Neural cell (in vitro differentiated cells): ENCODE measurements at regions not wholly inside any gene's neighbourhood (a gene's known extent, or its start where the extent isn't known, plus 50 kb on each side); places are given as distances from the start of the nearest gene placed in this dataset.

ENCODE experiments used
- H2AFZ ChIP-seq: fragments of 200-600, 300-800 bp; sonication (generic), shearing (Covaris generic); 2 replicates; pipeline ENCODE4 v1.6.0; 2014; ENCODE audit warnings: low read depth, mild to moderate bottlenecking, antibody characterized with exemption, low read length, moderate library complexity
- H3F3A ChIP-seq: fragments of 200-600 bp; shearing (Covaris generic); 2 replicates; pipeline ENCODE4 v1.6.1; 2016; ENCODE audit warnings: mild to moderate bottlenecking, moderate library complexity, mixed read lengths, antibody characterized with exemption, low read length; ENCODE audit not compliant: insufficient read depth, poor library complexity, severe bottlenecking
- H3K27ac ChIP-seq: fragments of 200-600, 300-800 bp; sonication (generic), shearing (Covaris generic); 2 replicates; pipeline ENCODE4 v1.5.1; 2014; ENCODE audit warnings: mild to moderate bottlenecking, low read length, moderate library complexity
- H3K27me3 ChIP-seq: fragments of 300-800, 200-600 bp; sonication (generic), shearing (Covaris generic); 2 replicates; pipeline ENCODE4 v1.6.0; 2014; ENCODE audit warnings: mild to moderate bottlenecking, low read depth, low read length, moderate library complexity; ENCODE audit not compliant: insufficient read depth
- H3K36me3 ChIP-seq: fragments of 300-800, 200-600 bp; sonication (generic), shearing (Covaris generic); 2 replicates; pipeline ENCODE4 v1.5.1; 2014; ENCODE audit warnings: mild to moderate bottlenecking, antibody characterized with exemption, low read length, moderate library complexity; ENCODE audit not compliant: insufficient read depth
- H3K4me2 ChIP-seq: fragments of 300-800, 200-600 bp; sonication (generic), shearing (Covaris generic); 2 replicates; pipeline ENCODE4 v1.6.0; 2014; ENCODE audit warnings: mild to moderate bottlenecking, low read length
- H3K4me3 ChIP-seq: fragments of 300-800, 200-600 bp; sonication (generic), shearing (Covaris generic); 2 replicates; pipeline ENCODE4 v1.5.1; 2014; ENCODE audit warnings: mild to moderate bottlenecking, low read length, moderate library complexity
- H3K79me2 ChIP-seq: fragments of 200-600 bp; shearing (Covaris generic); replicated peaks from 2 replicates; pipeline ENCODE4 v1.6.0; 2014; ENCODE audit warnings: mild to moderate bottlenecking, low read length, moderate library complexity; ENCODE audit not compliant: insufficient read depth
- H3K9ac ChIP-seq: fragments of 300-800, 200-600 bp; sonication (generic), shearing (Covaris generic); 2 replicates; pipeline ENCODE4 v1.6.1; 2016; ENCODE audit warnings: mild to moderate bottlenecking, low read length, mixed read lengths
- H3K9me2 ChIP-seq: fragments of 200-600 bp; shearing (Covaris generic); 2 replicates; pipeline ENCODE4 v1.6.1; 2016; ENCODE audit warnings: mild to moderate bottlenecking, low read length, mixed read lengths; ENCODE audit not compliant: insufficient read depth
- H3K9me3 ChIP-seq: fragments of 200-600, 300-800 bp; sonication (generic), shearing (Covaris generic); 2 replicates; pipeline ENCODE4 v1.6.1; 2016; ENCODE audit warnings: mild to moderate bottlenecking, mixed run types, low read length, moderate library complexity, mixed read lengths
- H4K20me1 ChIP-seq: fragments of 200-600 bp; shearing (Covaris generic); 2 replicates; pipeline ENCODE4 v1.6.1; 2016; ENCODE audit warnings: mild to moderate bottlenecking, mixed run types; ENCODE audit not compliant: insufficient read depth
- CTCF ChIP-seq: fragments of 450-650 bp; IDR thresholded peaks from 2 replicates; pipeline ENCODE4 v1.5.1; 2014; ENCODE audit warnings: antibody characterized with exemption, mild to moderate bottlenecking, moderate library complexity; ENCODE audit not compliant: poor library complexity, severe bottlenecking
- EP300 ChIP-seq: fragments of 450-650 bp; conservative IDR thresholded peaks from 2 replicates; pipeline ENCODE4 v1.6.1; 2014; ENCODE audit warnings: antibody characterized with exemption, mild to moderate bottlenecking, moderate library complexity; ENCODE audit not compliant: poor library complexity, severe bottlenecking
- EZH2 ChIP-seq: fragments of 200-600, 300-800 bp; shearing (Covaris generic), sonication (generic); IDR thresholded peaks from 2 replicates; pipeline ENCODE4 v1.6.1; 2014; ENCODE audit warnings: antibody characterized with exemption, low read length, borderline replicate concordance, mild to moderate bottlenecking; ENCODE audit not compliant: insufficient read depth, poor library complexity, severe bottlenecking
- MXI1 ChIP-seq: fragments of 450-650 bp; conservative IDR thresholded peaks from 2 replicates; pipeline ENCODE4 v1.6.1; 2014; ENCODE audit warnings: antibody characterized with exemption, mild to moderate bottlenecking; ENCODE audit not compliant: poor library complexity, severe bottlenecking
- POLR2AphosphoS5 ChIP-seq: IDR thresholded peaks from 2 replicates; pipeline ENCODE4 v1.6.1; 2012
- RAD21 ChIP-seq: fragments of 450-650 bp; conservative IDR thresholded peaks from 2 replicates; pipeline ENCODE4 v1.6.1; 2014; ENCODE audit warnings: antibody characterized with exemption, mild to moderate bottlenecking, moderate library complexity
- REST ChIP-seq: IDR thresholded peaks from 2 replicates; pipeline ENCODE4 v1.6.1; 2012; ENCODE audit warnings: borderline replicate concordance
- SMC3 ChIP-seq: fragments of 450-650 bp; conservative IDR thresholded peaks from 2 replicates; pipeline ENCODE4 v1.6.1; 2014; ENCODE audit warnings: antibody characterized with exemption, mild to moderate bottlenecking, moderate library complexity; ENCODE audit not compliant: poor library complexity
- TAF1 ChIP-seq: IDR thresholded peaks from 2 replicates; pipeline ENCODE4 v1.6.1; 2012; ENCODE audit warnings: low read depth

- Histone ChIP-seq H3K9ac (no peak overlapping the region), H3K4me3 (no peak overlapping the region), H3K36me3 (no peaks in the 10 kb centered on the region), H3K27ac (no peak overlapping the region), H3F3A (no peaks in the 10 kb centered on the region), H4K20me1 (no peaks in the 10 kb centered on the region), H3K79me2 (no peaks in the 10 kb centered on the region), H3K4me2 (no peak overlapping the region), H2AFZ (no peak overlapping the region), H3K9me2 (no peaks in the 10 kb centered on the region), H3K27me3 (no peaks in the 10 kb centered on the region), H3K9me3 (no peaks in the 10 kb centered on the region)
- TF ChIP-seq EP300 (no peak), RAD21 (no peak), TAF1 (no peak), POLR2AphosphoS5 (no peak), CTCF (no peak), SMC3 (no peak), REST (no peak), EZH2 (no peak), MXI1 (no peak)
Observed at GRCh38 chr16:65429504-65430181, 307.8 kb upstream of the CDH11 start.

- Histone ChIP-seq H3K79me2 (no peaks in the 10 kb centered on the region), H3K9ac (no peak overlapping the region)
- no peak for TF ChIP-seq EP300
- no peak for TF ChIP-seq TAF1
- TF ChIP-seq REST, result no peak
- no peak for TF ChIP-seq EZH2
- no peak for TF ChIP-seq MXI1
- no peak for TF ChIP-seq RAD21
- TF ChIP-seq SMC3, result no peak
- no peak for TF ChIP-seq CTCF
- no peak for TF ChIP-seq POLR2AphosphoS5
Observed at GRCh38 chr16:65426484-65426883, 304.6 kb upstream of the CDH11 start.

More at GRCh38 chr16:65426484-65426883, 304.6 kb upstream of the CDH11 start:
- Histone ChIP-seq H3K27ac (no peak overlapping the region), H3K4me2 (no peak overlapping the region), H3K9me2 (no peaks in the 10 kb centered on the region), H2AFZ (no peak overlapping the region), H3K4me3 (no peak overlapping the region), H3F3A (no peaks in the 10 kb centered on the region), H3K27me3 (no peaks in the 10 kb centered on the region), H3K9me3 (no peaks in the 10 kb centered on the region), H4K20me1 (no peaks in the 10 kb centered on the region), H3K36me3 (no peaks in the 10 kb centered on the region)
